Prostate gland (tissue), 2 donors: ENCODE measurements at regions not wholly inside any gene's neighbourhood (a gene's known extent, or its start where the extent isn't known, plus 50 kb on each side); places are given as distances from the start of the nearest gene placed in this dataset.

Source experiments
- CTCF ChIP-seq, 4 experiments: fragments of 200-600 bp in 2 of 4; fragments of 450-650 bp in 2 of 4; sonication (generic) in 2 of 4; IDR thresholded peaks; 1 replicate in 3 of 4; 2 replicates in 1 of 4; pipeline ENCODE4 v1.5.1; 2016 to 2019; ENCODE audit warnings: antibody characterized with exemption in 4 of 4, mild to moderate bottlenecking in 2 of 4, moderate library complexity in 2 of 4
- POLR2A ChIP-seq: fragments of 450-650 bp; IDR thresholded peaks from one replicate; pipeline ENCODE4 v1.6.1; 2016; ENCODE audit warnings: antibody characterized with exemption, mild to moderate bottlenecking
- POLR2AphosphoS5 ChIP-seq: sonication (generic); formaldehyde crosslinking; IDR thresholded peaks from one replicate; pipeline ENCODE4 v1.6.1; 2017; ENCODE audit warnings: antibody characterized with exemption

- no peak for TF ChIP-seq POLR2AphosphoS5
- no peak for TF ChIP-seq CTCF (IDR thresholded peaks at IDR 0.05)
- TF ChIP-seq POLR2A, result no peak
Measured at GRCh38 chr13:105297839-105298238, 1237.6 kb downstream of the EFNB2 start.
